Uterus (tissue), 2 donors: ENCODE measurements at regions not wholly inside any gene's neighbourhood (a gene's known extent, or its start where the extent isn't known, plus 50 kb on each side); places are given as distances from the start of the nearest gene placed in this dataset.

ENCODE experiments used
- CTCF ChIP-seq, 4 experiments: fragments of 200-600 bp in 2 of 4; fragments of 450-650 bp in 2 of 4; sonication (generic) in 2 of 4; IDR thresholded peaks; one replicate each; pipeline ENCODE4 v1.5.1; 2016 to 2019; ENCODE audit warnings: antibody characterized with exemption in 4 of 4, mild to moderate bottlenecking in 2 of 4, moderate library complexity in 1 of 4
- POLR2A ChIP-seq, 2 donors: fragments of 450-650 bp; IDR thresholded peaks; one replicate each; pipeline ENCODE4 v1.6.1; 2016; ENCODE audit warnings: antibody characterized with exemption in 2 of 2, mild to moderate bottlenecking in 1 of 2, moderate library complexity in 1 of 2

GRCh38 chr3:139762302-139762701 lies 84.5 kb upstream of the NMNAT3 start:
- TF ChIP-seq CTCF (IDR thresholded peaks at IDR 0.05) (no peak), POLR2A (IDR thresholded peaks at IDR 0.05) (no peak)
